ENCODE measurements at regions not wholly inside any gene's neighbourhood (a gene's known extent, or its start where the extent isn't known, plus 50 kb on each side); places are given as distances from the start of the nearest gene placed in this dataset.

- DNase-seq (ENCODE audit: low read depth), result no peak
These were observed 406.2 kb downstream of the MBD2 start for GRCh38 chr18:53817976-53818950.

DNA sequence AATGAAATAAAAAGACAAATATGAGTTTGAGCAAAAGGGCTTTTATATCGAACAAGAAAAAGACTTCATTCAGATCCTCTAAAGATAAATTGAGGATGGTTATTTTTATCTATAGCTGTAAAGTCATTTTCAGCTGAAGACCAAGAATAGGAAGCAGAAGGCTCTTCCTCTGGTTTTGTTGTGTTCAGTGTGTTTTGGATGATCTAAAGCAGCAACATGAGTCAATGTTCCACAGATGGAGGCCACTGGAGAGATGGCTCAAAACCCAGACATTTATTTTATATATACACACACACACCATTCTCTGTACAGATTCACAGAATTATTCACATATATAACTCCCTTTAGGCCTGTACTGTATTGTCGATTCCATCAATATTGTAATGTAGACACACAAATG, 424.3 kb downstream of the MBD2 start:
- no peak for DNase-seq (ENCODE audit: low read depth)

- DNase-seq (ENCODE audit: low read depth), result peak; percentile 52
These were observed 425.3 kb downstream of the MBD2 start for GRCh38 chr18:53799134-53799533.

DNA sequence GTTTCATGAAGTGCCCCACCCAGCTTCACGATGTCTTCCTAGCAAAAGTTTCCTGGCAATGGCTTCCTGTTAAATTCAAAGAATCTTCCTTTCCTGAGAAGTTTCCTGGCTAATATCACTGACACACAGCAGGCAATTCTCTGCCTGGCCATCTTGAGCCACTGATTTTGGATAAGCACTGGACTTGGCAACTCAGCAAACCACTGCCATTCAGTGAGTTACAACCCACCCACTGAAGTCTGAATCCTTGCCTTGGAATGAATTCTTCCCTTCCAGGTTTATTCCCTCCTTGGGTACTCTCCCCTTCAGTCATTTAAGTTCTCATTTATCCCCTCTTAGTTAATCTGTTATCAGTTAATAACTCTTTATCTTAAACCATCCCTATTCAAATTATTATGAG, 426.0 kb downstream of the MBD2 start:
- DNase-seq (ENCODE audit: low read depth), result no peak

- no peak for DNase-seq (ENCODE audit: low read depth)
These were observed 426.4 kb downstream of the MBD2 start for GRCh38 chr18:53797998-53798495.

DNA sequence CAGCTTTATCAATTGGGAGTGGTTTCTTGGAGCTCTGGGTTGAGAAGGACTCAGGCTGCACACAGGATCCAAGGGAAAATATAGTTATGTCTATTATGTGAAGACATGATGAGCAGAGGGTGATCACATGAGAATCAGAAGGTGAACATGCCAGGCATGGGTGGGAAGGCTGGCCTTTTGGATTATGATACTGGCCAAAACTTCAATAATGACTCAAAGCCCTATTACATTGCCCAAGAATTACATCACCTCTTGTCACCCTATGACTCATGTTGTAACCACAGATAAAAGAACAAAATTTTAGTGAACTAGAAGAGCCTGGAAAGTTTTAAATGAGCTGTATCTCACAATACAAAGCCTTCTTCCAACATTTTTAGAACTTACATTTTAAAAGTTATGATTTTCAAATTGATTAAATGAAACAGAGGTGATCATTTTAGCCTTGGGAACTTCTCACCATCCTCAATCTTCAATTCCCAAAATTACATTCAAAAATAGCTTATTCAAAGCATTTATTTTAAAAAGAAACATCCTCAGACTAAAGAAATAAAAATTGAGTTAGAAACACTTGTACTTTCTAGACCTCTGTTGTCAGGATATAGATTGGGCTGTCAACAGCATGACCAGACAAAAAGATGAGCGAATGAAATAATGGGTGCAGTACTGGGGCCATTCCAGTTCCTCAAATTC, 428.3 kb downstream of the MBD2 start:
- DNase-seq (ENCODE audit: low read depth), result peak; percentile 91

DNA sequence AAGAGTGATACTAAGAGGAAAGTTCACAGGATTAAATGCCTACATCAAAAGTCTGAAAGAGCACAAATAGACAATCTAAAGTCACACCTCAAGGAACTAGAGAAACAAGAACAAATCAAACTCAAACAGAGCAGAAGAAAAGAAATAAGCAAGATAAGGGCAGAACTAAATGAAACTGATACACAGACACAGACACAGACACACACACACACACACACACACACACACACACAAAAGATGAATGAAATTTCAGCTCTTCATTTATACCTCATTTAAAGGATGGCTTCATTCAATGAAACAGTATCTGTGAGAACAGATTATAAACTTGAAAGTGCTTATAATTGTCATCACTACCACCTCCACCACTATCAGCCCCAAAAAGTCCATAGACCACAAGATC, 428.9 kb downstream of the MBD2 start:
- DNase-seq (ENCODE audit: low read depth), result no peak

- DNase-seq (ENCODE audit: low read depth), result no peak
These were observed 429.4 kb downstream of the MBD2 start for GRCh38 chr18:53795061-53795460.

- no peak for DNase-seq (ENCODE audit: low read depth)
These were observed 431.7 kb downstream of the MBD2 start for GRCh38 chr18:53792762-53793161.

DNA sequence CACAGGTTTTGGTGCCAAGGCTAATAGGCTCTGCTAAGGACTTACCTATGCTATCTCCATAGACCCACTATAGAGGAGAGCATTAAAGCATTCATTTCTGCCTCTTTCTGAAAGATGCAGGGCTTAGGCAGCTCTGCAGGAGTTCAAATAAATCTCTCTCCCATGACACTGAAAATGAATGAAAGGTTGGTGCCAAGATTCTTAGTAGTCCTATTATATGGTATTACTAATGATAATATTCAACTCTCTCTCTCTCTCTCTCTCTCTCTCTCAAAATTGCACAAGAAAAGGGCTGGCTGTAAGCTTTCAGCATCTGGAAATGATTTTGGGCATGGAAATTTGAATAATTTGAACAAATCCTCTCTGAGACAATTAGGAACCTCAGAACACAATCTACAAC, 433.7 kb downstream of the MBD2 start:
- DNase-seq (ENCODE audit: low read depth), result peak; percentile 45

DNA sequence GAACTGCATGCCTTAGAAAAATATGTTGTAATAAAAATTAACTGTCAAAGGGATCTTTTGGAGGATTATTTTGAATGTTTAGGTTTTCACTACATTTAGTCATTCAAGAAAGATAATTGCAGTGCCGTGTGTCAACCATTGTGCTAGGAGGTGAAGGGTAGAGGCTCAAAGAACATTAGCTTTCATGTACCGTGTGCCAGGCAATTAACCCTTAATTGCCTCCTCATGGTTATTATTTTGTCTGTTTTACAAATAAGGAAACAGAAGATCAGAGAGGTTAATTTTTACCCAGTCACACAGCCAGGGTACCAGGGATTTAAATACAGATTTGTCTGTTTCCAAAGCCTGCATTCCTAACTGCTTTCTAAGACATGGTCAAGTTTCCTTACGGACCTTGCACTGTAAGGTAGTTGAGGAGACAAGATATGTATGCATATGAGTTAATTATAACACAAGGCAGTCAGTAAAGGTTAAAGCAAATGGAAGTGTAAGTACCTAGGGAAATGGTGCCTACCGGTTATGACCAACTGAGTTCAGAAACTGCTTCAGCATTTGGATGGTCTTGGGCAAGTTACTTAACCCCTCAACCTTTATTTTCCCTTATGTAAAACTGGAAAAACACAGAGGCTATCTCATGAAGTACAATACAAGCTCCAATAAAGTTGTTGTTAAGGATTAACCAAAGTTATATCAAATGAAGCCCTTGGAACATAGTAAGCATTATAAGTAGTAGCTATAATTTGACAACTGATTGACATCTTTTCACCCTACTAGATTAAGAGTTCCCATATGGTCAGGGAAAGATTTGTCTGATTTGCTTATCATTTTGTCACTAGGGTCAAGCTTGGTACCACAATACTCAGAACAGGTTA, 434.9 kb downstream of the MBD2 start:
- no peak for DNase-seq (ENCODE audit: low read depth)

- no peak for DNase-seq (ENCODE audit: low read depth)
These were observed 438.7 kb downstream of the MBD2 start for GRCh38 chr18:53785811-53786210.

DNA sequence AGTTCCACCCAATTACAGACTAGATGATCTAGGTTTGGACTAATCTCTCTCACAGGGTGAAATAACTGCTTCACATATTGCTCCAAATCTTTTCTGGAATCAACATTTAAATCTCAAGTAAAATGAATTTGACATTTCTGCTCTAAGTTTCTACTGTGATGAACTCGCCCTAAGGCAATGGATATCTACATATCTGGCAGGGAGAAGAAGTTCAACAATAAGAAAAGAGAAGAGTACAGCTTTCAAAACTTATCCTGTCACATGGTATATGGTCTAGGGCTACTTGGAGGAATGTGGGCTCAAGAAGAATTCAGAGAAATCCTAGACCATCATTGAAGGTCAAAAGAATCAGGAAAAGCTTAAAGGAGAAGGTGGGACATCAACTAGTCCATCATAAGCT, 440.2 kb downstream of the MBD2 start:
- no peak for DNase-seq (ENCODE audit: low read depth)

DNA sequence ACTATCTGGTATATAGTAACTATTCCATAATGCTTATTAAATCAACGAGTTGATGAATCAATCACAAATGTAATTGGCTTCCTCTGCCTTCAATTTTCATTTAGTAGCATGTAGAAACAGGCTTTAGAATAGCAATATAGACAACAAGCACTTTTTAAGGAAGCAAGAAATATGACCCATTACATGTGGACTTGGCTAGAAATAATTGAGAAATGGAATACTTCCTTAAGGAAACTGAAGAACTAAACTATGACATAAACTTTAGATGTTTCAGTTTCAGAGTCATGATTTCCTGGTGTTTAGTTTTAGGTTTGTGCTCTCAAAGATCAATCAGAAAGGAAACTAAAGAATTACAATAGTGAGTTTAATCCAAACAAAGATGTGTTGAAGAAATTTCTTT, 443.8 kb downstream of the MBD2 start:
- DNase-seq (ENCODE audit: low read depth), result no peak

- DNase-seq (ENCODE audit: low read depth), result no peak
These were observed 452.2 kb downstream of the MBD2 start for GRCh38 chr18:53772293-53772692.

GRCh38 chr18:53771664-53772063, 452.8 kb downstream of the MBD2 start:
- DNase-seq (ENCODE audit: low read depth), result no peak

- no peak for DNase-seq (ENCODE audit: low read depth)
These were observed 459.3 kb downstream of the MBD2 start for GRCh38 chr18:53765211-53765610.

DNA sequence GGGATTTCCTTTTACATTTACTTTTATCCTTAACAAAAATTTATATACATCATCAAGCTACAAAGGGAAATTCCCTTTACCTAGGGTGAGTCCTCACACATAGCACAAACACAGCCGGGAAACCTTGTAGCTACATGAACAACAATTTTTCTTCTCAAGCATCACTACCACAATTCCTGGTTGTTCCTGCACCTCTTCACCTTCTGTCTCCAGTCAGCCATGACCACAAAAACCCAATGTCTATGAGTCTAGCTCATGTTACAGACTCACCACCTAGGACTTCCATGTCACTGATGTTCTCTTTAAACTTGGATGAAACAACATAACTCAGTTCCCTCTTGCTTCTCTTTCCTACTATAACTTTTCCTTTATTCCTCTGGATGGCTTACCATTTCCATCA, 460.4 kb downstream of the MBD2 start:
- DNase-seq (ENCODE audit: low read depth), result no peak

DNA sequence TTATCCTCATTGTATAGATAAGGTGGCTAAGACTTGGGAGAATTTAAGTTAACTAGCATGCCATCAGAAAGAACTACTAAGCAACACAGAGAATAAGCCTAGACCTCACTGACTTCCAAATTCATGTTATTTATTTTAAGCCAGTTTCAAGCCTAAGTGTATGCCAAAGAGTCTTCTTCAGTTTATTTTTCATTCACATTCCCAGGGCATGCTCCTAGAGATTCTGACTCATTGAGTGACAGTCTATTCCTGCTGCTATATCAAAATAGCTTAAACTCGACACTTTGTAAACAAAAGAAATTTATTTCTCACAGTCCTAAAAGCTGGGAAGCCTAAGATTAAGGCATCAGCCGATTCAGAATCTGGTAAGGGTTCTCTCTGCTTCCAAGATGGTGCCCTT, 467.1 kb downstream of the MBD2 start:
- DNase-seq (ENCODE audit: low read depth), result no peak

- no peak for DNase-seq (ENCODE audit: low read depth)
These were observed 467.9 kb downstream of the MBD2 start for GRCh38 chr18:53756610-53756972.

DNA sequence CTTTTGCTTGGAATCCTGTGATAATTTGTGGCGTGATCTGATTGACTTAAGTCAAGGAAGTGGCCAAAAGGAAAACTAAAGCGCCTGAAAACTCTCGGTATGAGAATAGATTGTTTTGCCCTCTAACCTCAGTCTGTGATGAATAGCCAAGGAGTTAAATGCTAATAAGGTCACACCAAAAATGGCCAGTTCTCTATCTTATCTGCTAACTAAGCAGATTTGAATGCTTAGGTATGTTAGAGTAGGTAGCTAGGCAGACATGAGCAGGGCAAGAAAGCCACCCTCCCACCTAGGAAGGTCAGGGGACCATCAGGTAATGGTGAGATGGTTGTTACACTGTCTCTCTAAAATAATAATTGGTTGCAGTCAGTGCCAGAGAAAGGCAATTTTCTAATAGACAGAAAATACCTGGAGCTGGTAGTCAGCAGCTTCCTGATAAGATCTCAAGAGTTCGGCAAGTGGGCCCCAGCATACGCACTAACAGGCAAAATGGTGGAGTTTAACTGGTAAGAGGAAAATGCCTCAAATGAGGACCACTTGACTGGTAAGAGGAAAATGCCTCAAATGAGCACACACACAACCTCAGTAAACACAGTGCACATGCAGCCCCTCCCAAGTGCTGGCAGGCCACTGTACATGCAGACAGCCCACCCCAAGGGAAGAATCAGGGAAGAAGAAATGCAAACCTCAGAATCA, 468.4 kb downstream of the MBD2 start:
- no peak for DNase-seq (ENCODE audit: low read depth)

DNA sequence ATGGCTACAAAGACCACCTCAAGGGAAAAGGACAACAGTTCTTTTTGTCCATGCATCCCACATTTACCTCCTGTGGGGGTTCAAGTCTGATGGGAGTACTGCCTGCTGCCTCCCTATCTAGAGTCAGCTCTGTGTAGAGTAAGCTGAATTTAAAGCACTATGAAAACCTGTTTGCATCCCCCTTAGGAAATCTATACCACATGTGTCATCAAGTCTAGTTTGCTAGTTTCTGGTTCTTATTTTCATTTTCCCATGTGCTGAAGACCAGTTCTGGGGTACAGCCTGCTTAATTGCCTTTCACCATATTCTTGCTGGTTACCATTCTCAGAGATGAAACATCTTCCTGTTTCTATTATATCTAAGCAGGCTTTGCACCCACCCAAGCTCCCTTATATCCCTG, 470.3 kb downstream of the MBD2 start:
- no peak for DNase-seq (ENCODE audit: low read depth)
